ENCODE measurements at regions not wholly inside any gene's neighbourhood (a gene's known extent, or its start where the extent isn't known, plus 50 kb on each side); places are given as distances from the start of the nearest gene placed in this dataset.

DNA sequence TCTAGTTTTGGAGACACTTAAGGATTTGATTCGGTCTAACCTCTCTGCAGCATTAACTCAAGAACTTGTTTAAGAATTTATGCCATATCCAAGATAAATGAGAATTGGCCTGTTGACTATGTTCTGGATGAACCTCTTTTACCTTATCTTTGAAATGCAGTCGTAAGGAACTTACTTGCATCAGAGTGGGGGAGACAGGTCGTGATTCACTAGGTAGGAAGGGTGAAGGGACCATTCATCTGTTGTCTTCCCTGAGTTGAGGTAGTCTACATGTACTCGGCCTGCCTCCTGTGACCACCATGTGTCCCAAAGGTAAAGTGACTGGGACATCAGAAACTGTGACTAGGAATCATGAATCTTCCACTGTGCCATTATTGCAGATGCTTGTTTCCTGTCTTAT is 248.0 kb upstream of the P2RY1 start:
- no peaks in the 10 kb centered on the region for H3K9me3 ChIP-seq (ENCODE audit: control insufficient read depth, low read length)
- H3K9ac ChIP-seq (ENCODE audit: extremely low read depth, low read length, poor library complexity, severe bottlenecking): no peak overlapping the region
- no peak overlapping the region for H3K27ac ChIP-seq (ENCODE audit: low read depth, low read length)
- Mint-ChIP-seq H3K9me3 (no peaks in the 10 kb centered on the region), H3K4me1 (peaks cover 13% of the 10 kb centered on the region), H3K27me3 (ENCODE audit: insufficient read depth) (no peaks in the 10 kb centered on the region), H3K27ac (no peak overlapping the region), H3K4me3 (no peak overlapping the region), H3K36me3 (ENCODE audit: low read depth) (no peaks in the 10 kb centered on the region)
- H3K27me3 ChIP-seq (ENCODE audit: control insufficient read depth, insufficient read depth, low read length, poor library complexity, severe bottlenecking): no peaks in the 10 kb centered on the region
- H3K36me3 ChIP-seq (ENCODE audit: control insufficient read depth, insufficient read depth, low read length): no peaks in the 10 kb centered on the region
- no peak overlapping the region for H3K4me3 ChIP-seq (ENCODE audit: low read length)
- TF ChIP-seq, protein P1, sequence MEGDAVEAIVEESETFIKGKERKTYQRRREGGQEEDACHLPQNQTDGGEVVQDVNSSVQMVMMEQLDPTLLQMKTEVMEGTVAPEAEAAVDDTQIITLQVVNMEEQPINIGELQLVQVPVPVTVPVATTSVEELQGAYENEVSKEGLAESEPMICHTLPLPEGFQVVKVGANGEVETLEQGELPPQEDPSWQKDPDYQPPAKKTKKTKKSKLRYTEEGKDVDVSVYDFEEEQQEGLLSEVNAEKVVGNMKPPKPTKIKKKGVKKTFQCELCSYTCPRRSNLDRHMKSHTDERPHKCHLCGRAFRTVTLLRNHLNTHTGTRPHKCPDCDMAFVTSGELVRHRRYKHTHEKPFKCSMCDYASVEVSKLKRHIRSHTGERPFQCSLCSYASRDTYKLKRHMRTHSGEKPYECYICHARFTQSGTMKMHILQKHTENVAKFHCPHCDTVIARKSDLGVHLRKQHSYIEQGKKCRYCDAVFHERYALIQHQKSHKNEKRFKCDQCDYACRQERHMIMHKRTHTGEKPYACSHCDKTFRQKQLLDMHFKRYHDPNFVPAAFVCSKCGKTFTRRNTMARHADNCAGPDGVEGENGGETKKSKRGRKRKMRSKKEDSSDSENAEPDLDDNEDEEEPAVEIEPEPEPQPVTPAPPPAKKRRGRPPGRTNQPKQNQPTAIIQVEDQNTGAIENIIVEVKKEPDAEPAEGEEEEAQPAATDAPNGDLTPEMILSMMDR (conservative IDR thresholded peaks at IDR 0.05): no peak
- DNase-seq: no peak
- WGBS, 2 experiments (ENCODE audit: insufficient coverage in 1 of 2, insufficient read length in 1 of 2): 90 to 97% methylated on average over 4 of the region's 4 CpGs
- H3K4me1 ChIP-seq (ENCODE audit: control insufficient read depth, insufficient read depth, low read length): peaks cover 2% of the 10 kb centered on the region

DNA sequence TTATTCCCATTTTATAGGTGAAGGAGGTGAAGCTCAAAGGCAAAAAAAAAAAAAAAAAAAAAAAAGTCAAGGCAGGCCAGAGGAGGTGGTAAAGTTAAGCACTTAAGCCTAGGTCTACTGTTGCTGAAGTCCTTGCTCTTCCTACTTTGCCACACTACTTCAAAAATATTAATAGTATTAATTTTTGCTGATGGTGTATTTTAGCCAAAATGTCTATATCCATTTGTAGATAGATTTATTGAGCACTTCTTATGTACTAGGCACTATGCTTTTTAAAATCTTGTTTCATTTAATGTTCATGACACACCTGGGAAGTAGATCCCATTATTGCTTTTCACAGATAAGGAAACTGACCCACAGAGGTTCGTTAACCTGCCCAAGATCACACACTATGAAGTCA is 247.1 kb upstream of the P2RY1 start:
- 96% methylated on average over 1 of the region's 1 CpG; no CpG with 5 or more reads in 1 of the 2 experiments for WGBS, 2 experiments (ENCODE audit: insufficient coverage in 1 of 2, insufficient read length in 1 of 2)
- Histone ChIP-seq H3K9ac (ENCODE audit: extremely low read depth, low read length, poor library complexity, severe bottlenecking) (no peak overlapping the region), H3K27me3 (ENCODE audit: control insufficient read depth, insufficient read depth, low read length, poor library complexity, severe bottlenecking) (no peaks in the 10 kb centered on the region), H3K4me1 (ENCODE audit: control insufficient read depth, insufficient read depth, low read length) (peaks cover 2% of the 10 kb centered on the region), H3K27ac (ENCODE audit: low read depth, low read length) (no peak overlapping the region), H3K36me3 (ENCODE audit: control insufficient read depth, insufficient read depth, low read length) (no peaks in the 10 kb centered on the region), H3K4me3 (ENCODE audit: low read length) (no peak overlapping the region), H3K9me3 (ENCODE audit: control insufficient read depth, low read length) (no peaks in the 10 kb centered on the region)
- Mint-ChIP-seq H3K36me3 (ENCODE audit: low read depth) (no peaks in the 10 kb centered on the region), H3K4me3 (no peak overlapping the region), H3K4me1 (peaks cover 8% of the 10 kb centered on the region), H3K27ac (no peak overlapping the region), H3K9me3 (no peaks in the 10 kb centered on the region), H3K27me3 (ENCODE audit: insufficient read depth) (no peaks in the 10 kb centered on the region)
- TF ChIP-seq, protein P1 (conservative IDR thresholded peaks at IDR 0.05): no peak
- DNase-seq: no peak

DNA sequence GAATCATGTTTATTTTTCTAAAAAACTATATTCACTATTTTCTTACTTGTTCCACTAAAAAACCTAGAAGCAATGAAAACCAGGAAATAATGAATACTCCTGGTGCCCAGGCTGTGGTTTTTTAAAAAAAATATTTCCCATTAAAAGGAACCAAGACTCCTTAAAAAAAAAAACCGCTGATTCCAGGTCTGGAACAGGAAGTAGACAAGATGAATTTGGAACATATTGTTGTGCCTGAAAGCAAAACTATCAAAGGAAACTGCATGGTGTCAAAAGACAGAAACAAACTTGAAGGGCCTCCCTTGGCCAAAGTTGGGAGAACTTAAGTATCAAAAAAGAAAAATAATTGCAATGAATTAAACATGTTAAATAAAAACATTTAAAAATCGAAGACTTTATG is 245.3 kb upstream of the P2RY1 start:
- no peak overlapping the region for H3K27ac ChIP-seq (ENCODE audit: low read depth, low read length)
- Mint-ChIP-seq H3K9me3 (no peaks in the 10 kb centered on the region), H3K27me3 (ENCODE audit: insufficient read depth) (no peaks in the 10 kb centered on the region), H3K27ac (no peak overlapping the region), H3K4me1 (peaks cover 5% of the 10 kb centered on the region), H3K4me3 (no peak overlapping the region), H3K36me3 (ENCODE audit: low read depth) (no peaks in the 10 kb centered on the region)
- H3K9me3 ChIP-seq (ENCODE audit: control insufficient read depth, low read length): no peaks in the 10 kb centered on the region
- H3K27me3 ChIP-seq (ENCODE audit: control insufficient read depth, insufficient read depth, low read length, poor library complexity, severe bottlenecking): no peaks in the 10 kb centered on the region
- no peak for DNase-seq
- H3K36me3 ChIP-seq (ENCODE audit: control insufficient read depth, insufficient read depth, low read length): no peaks in the 10 kb centered on the region
- TF ChIP-seq, protein P1 (conservative IDR thresholded peaks at IDR 0.05): no peak
- no peak overlapping the region for H3K4me3 ChIP-seq (ENCODE audit: low read length)
- H3K4me1 ChIP-seq (ENCODE audit: control insufficient read depth, insufficient read depth, low read length): peaks cover 1% of the 10 kb centered on the region
- 92 to 100% methylated on average over 1 to 2 of the region's 2 CpGs for WGBS, 2 experiments (ENCODE audit: insufficient coverage in 1 of 2, insufficient read length in 1 of 2)
- no peak overlapping the region for H3K9ac ChIP-seq (ENCODE audit: extremely low read depth, low read length, poor library complexity, severe bottlenecking)

All from endodermal cell (in vitro differentiated cells).